PC-3 (cell line): ENCODE measurements at regions not wholly inside any gene's neighbourhood (a gene's known extent, or its start where the extent isn't known, plus 50 kb on each side); places are given as distances from the start of the nearest gene placed in this dataset.
"Not testable (repeated sequence)": the region's sequence is repeated elsewhere in the genome, so short reads cannot be mapped to it uniquely, and the experiment has no call there.

Experiments used
- ATAC-seq: fragments of 200-7000 bp; cut with Tn5 transposase; 2 replicates; pipeline ENCODE4 v1.9.1; 2020; ENCODE audit warnings: mild to moderate bottlenecking, moderate library complexity
- BruUV-seq: library from RNA; stranded (reverse); fragments of 400-500 nt; replicated peaks from 2 replicates; lab custom pipeline; 2021; lab: Mats Ljungman, UMichigan
- CTCF ChIA-PET: fragments of 300-600 bp; sonication (Branson Sonifier 250); formaldehyde crosslinking; loops from one replicate; lab custom pipeline; 2022; ENCODE audit warnings: antibody characterized with exemption; lab: Charles Lee
- POLR2A ChIA-PET: fragments of 300-600 bp; sonication (Branson Sonifier 250); formaldehyde crosslinking; loops from one replicate; lab custom pipeline; 2022; ENCODE audit warnings: antibody characterized with exemption; ENCODE audit not compliant: unreplicated experiment; lab: Charles Lee
- DNase-seq: peaks from one replicate; pipeline ENCODE4 v3.0.0-alpha.2; 2015
- H2AFZ ChIP-seq: fragments of 300-600 bp; sonication (generic); 2 replicates; pipeline ENCODE4 v1.6.0; 2016; ENCODE audit warnings: antibody characterized with exemption, low read length
- H3F3A ChIP-seq: fragments of 300-600 bp; sonication (generic); one replicate; pipeline ENCODE4 v1.6.0; 2017; ENCODE audit warnings: antibody characterized with exemption, low read length, control low read depth, mild to moderate bottlenecking; ENCODE audit not compliant: unreplicated experiment
- H3K27ac ChIP-seq: fragments of 300-600 bp; sonication (generic); 2 replicates; pipeline ENCODE4 v1.5.1; 2016; ENCODE audit warnings: mild to moderate bottlenecking, low read length
- H3K27me3 ChIP-seq: fragments of 300-600 bp; sonication (generic); 2 replicates; pipeline ENCODE4 v1.6.1; 2016; ENCODE audit warnings: low read length, mixed read lengths
- H3K36me3 ChIP-seq: fragments of 300-600 bp; sonication (generic); 2 replicates; pipeline ENCODE4 v1.6.1; 2016; ENCODE audit warnings: low read depth, mixed run types, low read length, mixed read lengths
- H3K4me1 ChIP-seq: fragments of 300-600 bp; sonication (generic); 2 replicates; pipeline ENCODE4 v1.5.1; 2016; ENCODE audit warnings: low read length; ENCODE audit not compliant: insufficient read depth
- H3K4me2 ChIP-seq: fragments of 300-600 bp; sonication (generic); 2 replicates; pipeline ENCODE4 v1.6.0; 2016; ENCODE audit warnings: low read length
- H3K4me3 ChIP-seq: fragments of 300-600 bp; sonication (generic); 2 replicates; pipeline ENCODE4 v1.5.1; 2016; ENCODE audit warnings: mild to moderate bottlenecking, low read length, mixed read lengths
- H3K79me2 ChIP-seq: fragments of 300-600 bp; sonication (generic); 2 replicates; pipeline ENCODE4 v1.6.1; 2017; ENCODE audit warnings: low read length, mixed read lengths
- H3K9ac ChIP-seq: fragments of 300-600 bp; sonication (generic); 2 replicates; pipeline ENCODE4 v1.6.0; 2016; ENCODE audit warnings: mild to moderate bottlenecking, low read length
- H3K9me2 ChIP-seq: fragments of 300-600 bp; sonication (generic); replicated peaks from 2 replicates; pipeline ENCODE4 v1.6.1; 2016; ENCODE audit warnings: mixed run types, low read length, mixed read lengths
- H3K9me3 ChIP-seq: fragments of 300-600 bp; sonication (generic); 2 replicates; pipeline ENCODE4 v1.6.1; 2016; ENCODE audit warnings: low read length, mixed read lengths
- H4K20me1 ChIP-seq: fragments of 300-600 bp; sonication (generic); 2 replicates; pipeline ENCODE4 v1.6.1; 2016; ENCODE audit warnings: low read length, mixed read lengths
- CTCF ChIP-seq: fragments of 300-600 bp; sonication (generic); conservative IDR thresholded peaks from 2 replicates; pipeline ENCODE4 v1.5.1; 2017; ENCODE audit warnings: antibody characterized with exemption, low read depth, mild to moderate bottlenecking, low read length
- EZH2 ChIP-seq: fragments of 300-600 bp; sonication (generic); IDR thresholded peaks from one replicate; pipeline ENCODE4 v1.6.1; 2017; ENCODE audit warnings: antibody characterized with exemption, mild to moderate bottlenecking, low read length; ENCODE audit not compliant: unreplicated experiment
- EZH2phosphoT487 ChIP-seq: fragments of 300-600 bp; sonication (generic); IDR thresholded peaks from 2 replicates; pipeline ENCODE4 v1.6.1; 2018; ENCODE audit warnings: mild to moderate bottlenecking, antibody characterized with exemption, low read length, borderline replicate concordance
- intact Hi-C: fragments of 100-400 bp; cut with micrococcal nuclease; formaldehyde crosslinking; loops from 2 replicates; pipeline ENCODE4 v1.9.0; 2023

GRCh38 chr6:21729431-21729830 is 135.9 kb downstream of the SOX4 start:
- no TSS peak for BruUV-seq
- no peak overlapping the region for H3K9ac ChIP-seq
- H3K4me3 ChIP-seq = no peak overlapping the region
- POLR2A ChIA-PET = no interaction called here
- intact Hi-C loops = no loop called here
- H3K4me2 ChIP-seq = no peak overlapping the region
- H3K36me3 ChIP-seq = no peaks in the 10 kb centered on the region
- no peak for TF ChIP-seq EZH2
- no peak for TF ChIP-seq EZH2phosphoT487
- TF ChIP-seq CTCF = no peak
- no peaks in the 10 kb centered on the region for H3F3A ChIP-seq
- H3K27ac ChIP-seq = no peak overlapping the region
- no peaks in the 10 kb centered on the region for H3K27me3 ChIP-seq
- no peak overlapping the region for H2AFZ ChIP-seq
- ATAC-seq (no peak), DNase-seq (no peak)
- H4K20me1 ChIP-seq = no peaks in the 10 kb centered on the region
- no peaks in the 10 kb centered on the region for H3K9me3 ChIP-seq
- peaks cover 26% of the 10 kb centered on the region for H3K4me1 ChIP-seq
- CTCF ChIA-PET = no interaction called here
- no peaks in the 10 kb centered on the region for H3K9me2 ChIP-seq
- H3K79me2 ChIP-seq = no peaks in the 10 kb centered on the region

GRCh38 chr6:21730533-21730932 is 137.0 kb downstream of the SOX4 start:
- BruUV-seq = no TSS peak
- Histone ChIP-seq H3F3A (no peaks in the 10 kb centered on the region), H3K27me3 (no peaks in the 10 kb centered on the region), H3K9ac (no peak overlapping the region), H3K4me1 (peaks cover 26% of the 10 kb centered on the region), H2AFZ (no peak overlapping the region), H4K20me1 (no peaks in the 10 kb centered on the region), H3K4me3 (no peak overlapping the region), H3K79me2 (no peaks in the 10 kb centered on the region), H3K9me2 (no peaks in the 10 kb centered on the region), H3K9me3 (no peaks in the 10 kb centered on the region), H3K27ac (no peak overlapping the region), H3K36me3 (no peaks in the 10 kb centered on the region), H3K4me2 (no peak overlapping the region)
- CTCF ChIA-PET = no interaction called here
- ATAC-seq (no peak), DNase-seq (no peak)
- intact Hi-C loops = no loop called here
- POLR2A ChIA-PET = no interaction called here
- TF ChIP-seq CTCF (no peak), EZH2phosphoT487 (no peak), EZH2 (no peak)

GRCh38 chr6:21731411-21732031 is 138.0 kb downstream of the SOX4 start:
- no TSS peak for BruUV-seq
- H3K36me3 ChIP-seq = no peaks in the 10 kb centered on the region
- no peak overlapping the region for H3K27ac ChIP-seq
- no peak overlapping the region for H3K9ac ChIP-seq
- POLR2A ChIA-PET = no interaction called here
- TF ChIP-seq CTCF (no peak), EZH2phosphoT487 (no peak), EZH2 (no peak)
- H4K20me1 ChIP-seq = no peaks in the 10 kb centered on the region
- intact Hi-C loops = no loop called here
- no peaks in the 10 kb centered on the region for H3F3A ChIP-seq
- no peak overlapping the region for H3K4me3 ChIP-seq
- ATAC-seq = peak; percentile 83
- H3K9me3 ChIP-seq = no peaks in the 10 kb centered on the region
- H2AFZ ChIP-seq = no peak overlapping the region
- H3K4me1 ChIP-seq = peaks cover 26% of the 10 kb centered on the region
- H3K27me3 ChIP-seq = no peaks in the 10 kb centered on the region
- CTCF ChIA-PET = no interaction called here
- H3K79me2 ChIP-seq = no peaks in the 10 kb centered on the region
- peak overlapping the region; percentile 26 for H3K4me2 ChIP-seq
- DNase-seq = peak; percentile 77
- no peaks in the 10 kb centered on the region for H3K9me2 ChIP-seq

GRCh38 chr6:21732032-21732730 is 138.6 kb downstream of the SOX4 start:
- Histone ChIP-seq H3K4me1 (peaks cover 28% of the 10 kb centered on the region), H3K4me2 (peak overlapping the region; percentile 26)
- H3K79me2 ChIP-seq, H2AFZ ChIP-seq, H3K36me3 ChIP-seq, H3K9ac ChIP-seq, H3K9me3 ChIP-seq, H3K9me2 ChIP-seq, DNase-seq, H3K27me3 ChIP-seq, intact Hi-C loops, BruUV-seq, H3F3A ChIP-seq, H3K4me3 ChIP-seq, H4K20me1 ChIP-seq, CTCF ChIA-PET, H3K27ac ChIP-seq: not testable (repeated sequence)
- POLR2A ChIA-PET = interaction anchor here (0.6 kb wide), 1 partner anchor 179 kb away, joined by 5 read pairs; no protein-coding TSS in a partner anchor
- peak; percentile 27; the same call in 1 of the 2 replicates for ATAC-seq
